Type B pancreatic cell (in vitro differentiated cells): ENCODE measurements at regions not wholly inside any gene's neighbourhood (a gene's known extent, or its start where the extent isn't known, plus 50 kb on each side); places are given as distances from the start of the nearest gene placed in this dataset.
"Not testable (repeated sequence)": the region's sequence is repeated elsewhere in the genome, so short reads cannot be mapped to it uniquely, and the experiment has no call there.

Experiments used
- DNase-seq: peaks from one replicate; pipeline ENCODE4 v3.0.0; 2021; ENCODE audit warnings: mixed read lengths; ENCODE audit not compliant: unreplicated experiment; ENCODE audit errors: extremely low spot score
- H3K27ac Mint-ChIP-seq: 2 replicates; pipeline ENCODE4 v1.8.0; 2021; ENCODE audit warnings: mild to moderate bottlenecking, mixed read lengths
- H3K27me3 Mint-ChIP-seq: 2 replicates; pipeline ENCODE4 v1.8.0; 2021; ENCODE audit warnings: mixed read lengths
- H3K36me3 Mint-ChIP-seq: 2 replicates; pipeline ENCODE4 v1.8.0; 2021; ENCODE audit warnings: mixed read lengths
- H3K4me1 Mint-ChIP-seq: one replicate; pipeline ENCODE4 v1.8.0; 2021; ENCODE audit warnings: mixed read lengths; ENCODE audit not compliant: unreplicated experiment
- H3K4me3 Mint-ChIP-seq: 2 replicates; pipeline ENCODE4 v1.8.0; 2021; ENCODE audit warnings: mild to moderate bottlenecking, mixed read lengths
- H3K9me3 Mint-ChIP-seq: 2 replicates; pipeline ENCODE4 v1.8.0; 2021; ENCODE audit warnings: mixed read lengths
- CTCF ChIP-seq: fragments of 200-600 bp; sonication (generic); conservative IDR thresholded peaks from 2 replicates; pipeline ENCODE4 v1.5.0; 2021; ENCODE audit warnings: antibody characterized with exemption, mild to moderate bottlenecking

GRCh38 chr22:27068121-27068520 lies 410.7 kb downstream of the MIAT start:
- no peak overlapping the region for H3K4me3 Mint-ChIP-seq
- no peak for DNase-seq
- peaks cover 52% of the 10 kb centered on the region for H3K27me3 Mint-ChIP-seq
- peaks cover 20% of the 10 kb centered on the region for H3K4me1 Mint-ChIP-seq
- no peaks in the 10 kb centered on the region for H3K36me3 Mint-ChIP-seq
- no peak for TF ChIP-seq CTCF
- H3K9me3 Mint-ChIP-seq: no peaks in the 10 kb centered on the region
- H3K27ac Mint-ChIP-seq: no peak overlapping the region

- no peak for DNase-seq
- Mint-ChIP-seq H3K4me3 (no peak overlapping the region), H3K4me1 (peaks cover 7% of the 10 kb centered on the region), H3K27me3 (peaks cover 65% of the 10 kb centered on the region), H3K36me3 (no peaks in the 10 kb centered on the region), H3K9me3 (no peaks in the 10 kb centered on the region), H3K27ac (no peak overlapping the region)
- TF ChIP-seq CTCF: no peak
Measured at GRCh38 chr22:27070594-27070993, 413.2 kb downstream of the MIAT start.

- H3K27ac Mint-ChIP-seq: no peak overlapping the region
- TF ChIP-seq CTCF: no peak
- peaks cover 69% of the 10 kb centered on the region for H3K27me3 Mint-ChIP-seq
- DNase-seq: no peak
- H3K9me3 Mint-ChIP-seq: no peaks in the 10 kb centered on the region
- H3K4me3 Mint-ChIP-seq: no peak overlapping the region
- no peaks in the 10 kb centered on the region for H3K36me3 Mint-ChIP-seq
- H3K4me1 Mint-ChIP-seq: no peaks in the 10 kb centered on the region
Measured at GRCh38 chr22:27073601-27074425, 416.4 kb downstream of the MIAT start.

GRCh38 chr22:27075028-27075678 lies 417.8 kb downstream of the MIAT start:
- Mint-ChIP-seq H3K4me3 (no peak overlapping the region), H3K27ac (no peak overlapping the region), H3K36me3 (no peaks in the 10 kb centered on the region), H3K4me1 (no peaks in the 10 kb centered on the region), H3K9me3 (no peaks in the 10 kb centered on the region), H3K27me3 (peaks cover 64% of the 10 kb centered on the region)
- no peak for DNase-seq
- no peak for TF ChIP-seq CTCF

GRCh38 chr22:27075891-27076290 lies 418.5 kb downstream of the MIAT start:
- H3K9me3 Mint-ChIP-seq: no peaks in the 10 kb centered on the region
- no peak for TF ChIP-seq CTCF
- H3K4me3 Mint-ChIP-seq: no peak overlapping the region
- H3K4me1 Mint-ChIP-seq: no peaks in the 10 kb centered on the region
- H3K36me3 Mint-ChIP-seq: no peaks in the 10 kb centered on the region
- H3K27me3 Mint-ChIP-seq: peaks cover 61% of the 10 kb centered on the region
- no peak for DNase-seq
- no peak overlapping the region for H3K27ac Mint-ChIP-seq

GRCh38 chr22:27078064-27078463 lies 420.7 kb downstream of the MIAT start:
- not testable (repeated sequence) for H3K36me3 Mint-ChIP-seq, H3K27ac Mint-ChIP-seq

More at GRCh38 chr22:27078064-27078463, 420.7 kb downstream of the MIAT start:
- H3K4me3 Mint-ChIP-seq, H3K4me1 Mint-ChIP-seq, H3K9me3 Mint-ChIP-seq, DNase-seq: not testable (repeated sequence)
- peaks cover 61% of the 10 kb centered on the region for H3K27me3 Mint-ChIP-seq
